ENCODE measurements at regions not wholly inside any gene's neighbourhood (a gene's known extent, or its start where the extent isn't known, plus 50 kb on each side); places are given as distances from the start of the nearest gene placed in this dataset.
"Not testable (repeated sequence)": the region's sequence is repeated elsewhere in the genome, so short reads cannot be mapped to it uniquely, and the experiment has no call there.

- H3K36me3 Mint-ChIP-seq, result peaks cover 29% of the 10 kb centered on the region
These were observed 72.3 kb upstream of the RFLNA start for GRCh38 chr12:124222368-124223245.

GRCh38 chr12:124223733-124224138 is 71.2 kb upstream of the RFLNA start:
- peaks cover 32% of the 10 kb centered on the region for H3K36me3 Mint-ChIP-seq
- DNase-seq (ENCODE audit: low spot score in 2 of 2, unreplicated experiment in 2 of 2); H3K27ac Mint-ChIP-seq; H3K4me3 Mint-ChIP-seq; H3K4me1 Mint-ChIP-seq; H3K27me3 Mint-ChIP-seq (ENCODE audit: low read depth); H3K9me3 Mint-ChIP-seq: not testable (repeated sequence)

More at GRCh38 chr12:124222368-124223245, 72.3 kb upstream of the RFLNA start:
- Mint-ChIP-seq H3K4me3 (no peak overlapping the region), H3K27ac (no peak overlapping the region), H3K27me3 (ENCODE audit: low read depth) (no peaks in the 10 kb centered on the region), H3K4me1 (peaks cover 10% of the 10 kb centered on the region), H3K9me3 (peaks cover 9% of the 10 kb centered on the region)
- no peak for DNase-seq (ENCODE audit: low spot score in 2 of 2, unreplicated experiment in 2 of 2)
- TF ChIP-seq CTCF (IDR thresholded peaks at IDR 0.05; ENCODE audit: unreplicated experiment), result no peak

- Mint-ChIP-seq H3K4me3 (no peak overlapping the region), H3K9me3 (peaks cover 10% of the 10 kb centered on the region), H3K27ac (no peak overlapping the region), H3K4me1 (peaks cover 7% of the 10 kb centered on the region), H3K36me3 (peaks cover 35% of the 10 kb centered on the region), H3K27me3 (ENCODE audit: low read depth) (no peaks in the 10 kb centered on the region)
- TF ChIP-seq CTCF (IDR thresholded peaks at IDR 0.05; ENCODE audit: unreplicated experiment), result no peak
- DNase-seq (ENCODE audit: low spot score in 2 of 2, unreplicated experiment in 2 of 2), result no peak
These were observed 70.3 kb upstream of the RFLNA start for GRCh38 chr12:124224535-124225110.

- peaks cover 15% of the 10 kb centered on the region for H3K9me3 Mint-ChIP-seq
- no peak overlapping the region for H3K27ac Mint-ChIP-seq
- H3K27me3 Mint-ChIP-seq (ENCODE audit: low read depth), result no peaks in the 10 kb centered on the region
- no peak overlapping the region for H3K4me3 Mint-ChIP-seq
- no peak for DNase-seq (ENCODE audit: low spot score in 2 of 2, unreplicated experiment in 2 of 2)
- TF ChIP-seq CTCF (IDR thresholded peaks at IDR 0.05; ENCODE audit: unreplicated experiment), result no peak
- peaks cover 39% of the 10 kb centered on the region for H3K36me3 Mint-ChIP-seq
- peaks cover 7% of the 10 kb centered on the region for H3K4me1 Mint-ChIP-seq
These were observed 69.2 kb upstream of the RFLNA start for GRCh38 chr12:124225730-124226129.

- no peak for DNase-seq (ENCODE audit: low spot score in 2 of 2, unreplicated experiment in 2 of 2)
- Mint-ChIP-seq H3K36me3 (peaks cover 35% of the 10 kb centered on the region), H3K4me3 (no peak overlapping the region), H3K9me3 (peaks cover 19% of the 10 kb centered on the region), H3K27me3 (ENCODE audit: low read depth) (no peaks in the 10 kb centered on the region), H3K27ac (no peak overlapping the region), H3K4me1 (peaks cover 9% of the 10 kb centered on the region)
- no peak for TF ChIP-seq CTCF (IDR thresholded peaks at IDR 0.05; ENCODE audit: unreplicated experiment)
These were observed 66.8 kb upstream of the RFLNA start for GRCh38 chr12:124227951-124228711.

GRCh38 chr12:124229520-124229919 is 65.4 kb upstream of the RFLNA start:
- TF ChIP-seq CTCF (IDR thresholded peaks at IDR 0.05; ENCODE audit: unreplicated experiment), result no peak
- peaks cover 35% of the 10 kb centered on the region for H3K36me3 Mint-ChIP-seq
- H3K4me3 Mint-ChIP-seq, result no peak overlapping the region
- H3K27ac Mint-ChIP-seq, result no peak overlapping the region
- H3K9me3 Mint-ChIP-seq, result peaks cover 19% of the 10 kb centered on the region
- H3K27me3 Mint-ChIP-seq (ENCODE audit: low read depth), result no peaks in the 10 kb centered on the region
- no peak for DNase-seq (ENCODE audit: low spot score in 2 of 2, unreplicated experiment in 2 of 2)
- H3K4me1 Mint-ChIP-seq, result peaks cover 20% of the 10 kb centered on the region

Data from mesothelial cell of epicardium (in vitro differentiated cells).